ENCODE measurements at regions not wholly inside any gene's neighbourhood (a gene's known extent, or its start where the extent isn't known, plus 50 kb on each side); places are given as distances from the start of the nearest gene placed in this dataset.

DNA sequence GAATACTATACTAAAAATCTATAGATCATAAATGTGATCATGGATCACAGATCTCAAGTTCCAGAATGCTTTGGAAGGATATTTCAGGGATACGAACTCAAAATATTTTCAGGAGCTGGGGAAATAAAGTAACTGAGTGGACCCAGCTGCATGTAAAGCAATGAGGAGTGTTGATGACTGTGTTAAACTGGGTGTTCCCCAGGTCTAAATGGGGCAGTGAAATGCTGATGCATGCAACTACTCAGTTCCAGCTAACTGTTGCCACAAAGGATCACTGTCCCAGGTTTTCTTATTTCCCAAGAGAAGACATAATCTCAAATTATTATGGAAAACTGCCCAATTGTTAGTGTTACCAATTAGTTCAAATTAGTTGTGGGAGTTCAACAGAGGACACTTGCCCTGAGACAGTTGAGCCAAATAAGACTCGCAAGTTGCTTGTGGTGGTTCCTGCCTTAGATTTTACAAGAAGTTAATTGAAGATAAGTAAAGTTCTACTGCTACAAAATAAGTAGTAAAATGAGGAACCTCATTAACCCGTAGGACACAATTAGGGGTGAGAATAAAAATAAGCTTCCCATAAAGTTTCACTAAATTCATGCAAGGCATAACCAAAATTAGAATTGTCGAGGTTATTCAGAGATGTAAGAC, 66.3 kb upstream of the IL12A start:
- peak; percentile 25 for DNase-seq

- DNase-seq, result no peak
These were observed 65.7 kb upstream of the IL12A start for GRCh38 chr3:159922861-159923312.

- no peak for DNase-seq
These were observed 65.3 kb upstream of the IL12A start for GRCh38 chr3:159923336-159923735.

DNA sequence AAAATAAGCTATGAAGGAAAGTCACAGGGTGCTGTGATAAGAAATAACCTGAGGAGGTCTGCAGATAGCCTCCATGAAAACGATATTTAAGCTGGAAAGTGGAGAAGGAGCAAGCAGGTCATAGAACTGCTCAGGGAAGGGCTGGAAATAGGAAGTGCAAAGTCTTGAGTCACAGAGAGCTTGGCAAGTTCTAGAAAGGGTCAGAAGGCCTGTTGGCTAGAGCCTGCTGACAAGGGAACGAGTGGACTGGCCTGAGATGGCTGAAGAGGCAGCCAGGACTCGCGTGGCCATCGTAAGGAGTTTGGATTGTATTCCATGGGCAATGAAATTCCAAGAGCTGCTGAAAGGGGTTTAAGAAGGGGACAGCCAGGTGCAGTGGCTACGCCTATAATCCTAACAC, 64.7 kb upstream of the IL12A start:
- no peak for DNase-seq

GRCh38 chr3:159924411-159924810, 64.2 kb upstream of the IL12A start:
- no peak for DNase-seq

- DNase-seq, result no peak
These were observed 63.4 kb upstream of the IL12A start for GRCh38 chr3:159925248-159925647.

- DNase-seq, result no peak
These were observed 62.1 kb upstream of the IL12A start for GRCh38 chr3:159926573-159926972.

GRCh38 chr3:159928071-159928491, 60.6 kb upstream of the IL12A start:
- no peak for DNase-seq

GRCh38 chr3:159928666-159929065, 60.0 kb upstream of the IL12A start:
- DNase-seq, result no peak

- DNase-seq, result peak; percentile 70
These were observed 59.2 kb upstream of the IL12A start for GRCh38 chr3:159929171-159930141.

DNA sequence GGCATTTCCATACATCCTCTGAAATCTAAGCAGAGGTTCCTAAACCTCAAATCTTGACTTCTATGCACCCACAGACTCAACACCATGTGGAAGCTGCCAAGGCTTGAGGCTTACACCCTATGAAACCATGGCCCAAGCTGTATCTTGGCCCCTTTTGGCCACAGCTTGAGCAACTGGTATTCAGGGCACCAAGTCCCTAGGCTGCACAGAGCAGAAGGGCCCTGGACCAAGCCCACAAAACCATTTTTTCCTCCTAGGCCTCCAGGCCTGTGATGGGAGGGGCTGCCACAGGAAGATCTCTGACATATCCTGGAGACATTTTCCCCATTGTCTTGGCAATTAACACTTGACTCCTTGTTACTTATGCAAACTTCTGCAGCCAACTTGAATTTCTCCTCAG, 54.4 kb upstream of the IL12A start:
- no peak for DNase-seq

DNA sequence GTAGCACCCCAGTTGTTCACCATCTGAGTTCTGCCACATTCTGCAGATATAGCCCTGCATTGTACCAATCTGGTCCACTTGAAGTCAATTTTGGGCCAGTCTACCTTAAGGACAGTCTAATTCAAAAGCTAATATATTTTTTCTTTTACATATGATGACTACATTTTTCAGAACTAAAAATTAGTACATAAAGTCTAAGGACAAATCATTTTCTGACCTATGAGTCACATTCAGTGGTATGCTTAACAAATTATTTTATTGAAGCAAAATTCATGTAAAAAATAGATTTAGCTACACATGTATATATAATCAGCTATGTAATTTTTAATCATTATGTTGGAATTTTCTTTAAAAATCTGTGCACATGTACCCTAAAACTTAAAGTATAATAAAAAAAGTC, 52.1 kb upstream of the IL12A start:
- DNase-seq, result no peak

GRCh38 chr3:159937561-159938166, 51.0 kb upstream of the IL12A start:
- DNase-seq, result no peak

DNA sequence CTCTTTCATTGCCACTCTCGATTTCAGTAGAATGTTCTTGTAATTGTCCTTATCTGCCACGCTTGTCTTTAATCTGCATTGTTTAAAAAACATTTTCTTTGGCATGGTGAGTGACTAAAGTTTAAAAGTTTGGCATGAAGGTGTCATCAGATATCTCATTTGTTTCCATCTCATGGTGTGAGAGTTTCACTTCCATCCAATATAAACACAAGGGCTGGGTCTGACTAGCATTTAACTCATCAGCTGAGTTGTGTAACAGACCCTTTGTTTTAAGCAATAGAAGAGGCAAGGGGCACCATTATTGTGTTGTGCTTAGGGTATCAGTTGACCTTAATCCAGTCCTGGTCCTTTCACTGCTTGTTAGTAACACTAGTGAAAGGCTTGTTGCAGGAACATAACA, 49.9 kb upstream of the IL12A start:
- DNase-seq, result no peak

All from hematopoietic multipotent progenitor cell treated with erythropoietin and hydrocortisone succinate and interleukin-3 and kit ligand, for 6 days (in vitro differentiated cells).